ENCODE measurements at regions not wholly inside any gene's neighbourhood (a gene's known extent, or its start where the extent isn't known, plus 50 kb on each side); places are given as distances from the start of the nearest gene placed in this dataset.

DNA sequence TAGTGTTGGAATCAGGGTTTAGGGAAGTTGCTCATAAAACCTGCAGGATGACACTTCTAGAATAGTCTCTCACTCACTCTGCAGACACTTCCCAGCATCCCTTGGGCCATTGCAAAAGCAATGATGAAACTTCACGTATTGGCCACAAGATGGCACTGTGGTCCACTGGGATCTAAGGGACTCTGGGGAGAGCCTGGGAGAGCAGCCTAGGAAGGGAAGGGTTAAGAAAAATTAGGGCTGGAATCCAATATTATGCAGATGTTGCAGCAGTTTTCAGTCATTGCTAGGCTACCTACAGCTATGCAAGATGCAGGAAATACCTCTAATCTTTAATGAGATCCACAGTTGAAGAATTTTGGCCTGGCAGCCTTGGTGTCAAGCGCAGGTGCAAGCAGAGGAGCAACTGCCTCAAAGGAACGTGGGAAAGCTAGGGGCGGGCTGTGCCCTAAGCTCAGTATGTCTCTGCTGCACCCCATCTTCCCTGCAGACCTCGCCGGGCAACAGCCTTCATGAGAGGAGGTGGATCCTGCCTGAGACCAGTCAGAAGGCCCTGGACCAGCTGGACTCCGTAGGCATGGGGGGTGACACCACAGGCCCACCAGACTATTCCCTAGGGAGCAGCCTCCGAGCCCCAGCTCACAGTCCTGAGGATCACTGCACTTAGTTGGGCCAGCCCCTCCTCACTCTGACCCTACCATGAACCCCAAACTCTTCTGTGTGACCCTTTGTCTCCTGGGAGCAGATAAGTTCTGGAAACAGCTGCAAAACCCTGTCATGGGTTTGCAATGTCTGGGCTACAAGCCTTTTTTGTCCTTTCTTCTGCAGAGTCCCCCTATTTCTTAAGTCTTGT is 127.9 kb upstream of the PRSS58 start:
- peak; percentile 47 for DNase-seq (ENCODE audit: extremely low spot score)
- ChIA-PET POLR2A (no interaction called here), CTCF (interaction anchor here (0.8 to 4.2 kb wide), 20 partner anchors 9 to 146 kb away, joined by 3 to 23 read pairs (median 8); no protein-coding TSS in a partner anchor)
- TF ChIP-seq, protein P1, sequence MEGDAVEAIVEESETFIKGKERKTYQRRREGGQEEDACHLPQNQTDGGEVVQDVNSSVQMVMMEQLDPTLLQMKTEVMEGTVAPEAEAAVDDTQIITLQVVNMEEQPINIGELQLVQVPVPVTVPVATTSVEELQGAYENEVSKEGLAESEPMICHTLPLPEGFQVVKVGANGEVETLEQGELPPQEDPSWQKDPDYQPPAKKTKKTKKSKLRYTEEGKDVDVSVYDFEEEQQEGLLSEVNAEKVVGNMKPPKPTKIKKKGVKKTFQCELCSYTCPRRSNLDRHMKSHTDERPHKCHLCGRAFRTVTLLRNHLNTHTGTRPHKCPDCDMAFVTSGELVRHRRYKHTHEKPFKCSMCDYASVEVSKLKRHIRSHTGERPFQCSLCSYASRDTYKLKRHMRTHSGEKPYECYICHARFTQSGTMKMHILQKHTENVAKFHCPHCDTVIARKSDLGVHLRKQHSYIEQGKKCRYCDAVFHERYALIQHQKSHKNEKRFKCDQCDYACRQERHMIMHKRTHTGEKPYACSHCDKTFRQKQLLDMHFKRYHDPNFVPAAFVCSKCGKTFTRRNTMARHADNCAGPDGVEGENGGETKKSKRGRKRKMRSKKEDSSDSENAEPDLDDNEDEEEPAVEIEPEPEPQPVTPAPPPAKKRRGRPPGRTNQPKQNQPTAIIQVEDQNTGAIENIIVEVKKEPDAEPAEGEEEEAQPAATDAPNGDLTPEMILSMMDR (IDR thresholded peaks at IDR 0.05; ENCODE audit: control extremely low read depth, extremely low read depth, low read depth, missing control alignments), result peak; percentile 73

GRCh38 chr7:142384493-142384922 is 126.7 kb upstream of the PRSS58 start:
- no peak for DNase-seq (ENCODE audit: extremely low spot score)
- TF ChIP-seq, protein P1 (IDR thresholded peaks at IDR 0.05; ENCODE audit: control extremely low read depth, extremely low read depth, low read depth, missing control alignments), result no peak
- POLR2A ChIA-PET, result no interaction called here
- CTCF ChIA-PET, result interaction anchor here (0.8 to 4.2 kb wide), 11 partner anchors 8 to 98 kb away, joined by 3 to 23 read pairs (median 9); no protein-coding TSS in a partner anchor

- POLR2A ChIA-PET, result no interaction called here
- no peak for DNase-seq (ENCODE audit: extremely low spot score)
- CTCF ChIA-PET, result interaction anchor here (0.8 to 4.2 kb wide), 11 partner anchors 8 to 99 kb away, joined by 3 to 23 read pairs (median 9); no protein-coding TSS in a partner anchor
- TF ChIP-seq, protein P1 (IDR thresholded peaks at IDR 0.05; ENCODE audit: control extremely low read depth, extremely low read depth, low read depth, missing control alignments), result no peak
Measured at GRCh38 chr7:142383841-142384492, 126.1 kb upstream of the PRSS58 start.

- no peak for DNase-seq (ENCODE audit: extremely low spot score)
- TF ChIP-seq, protein P1 (IDR thresholded peaks at IDR 0.05; ENCODE audit: control extremely low read depth, extremely low read depth, low read depth, missing control alignments), result no peak
- ChIA-PET CTCF (interaction anchor here (0.9 to 1.0 kb wide), 3 partner anchors 12 to 153 kb away, joined by 3 to 4 read pairs (median 3); no protein-coding TSS in a partner anchor), POLR2A (no interaction called here)
Measured at GRCh38 chr7:142381727-142382390, 124.0 kb upstream of the PRSS58 start.

- no peak for DNase-seq (ENCODE audit: extremely low spot score)
- CTCF ChIA-PET, result interaction anchor here (1.3 kb wide), 1 partner anchor 33 kb away, joined by 3 read pairs; no protein-coding TSS in a partner anchor
- POLR2A ChIA-PET, result no interaction called here
- TF ChIP-seq, protein P1 (IDR thresholded peaks at IDR 0.05; ENCODE audit: control extremely low read depth, extremely low read depth, low read depth, missing control alignments), result no peak
Measured at GRCh38 chr7:142380069-142380468, 122.2 kb upstream of the PRSS58 start.
